ENCODE measurements at regions not wholly inside any gene's neighbourhood (a gene's known extent, or its start where the extent isn't known, plus 50 kb on each side); places are given as distances from the start of the nearest gene placed in this dataset.
"Not testable (repeated sequence)": the region's sequence is repeated elsewhere in the genome, so short reads cannot be mapped to it uniquely, and the experiment has no call there.

DNA sequence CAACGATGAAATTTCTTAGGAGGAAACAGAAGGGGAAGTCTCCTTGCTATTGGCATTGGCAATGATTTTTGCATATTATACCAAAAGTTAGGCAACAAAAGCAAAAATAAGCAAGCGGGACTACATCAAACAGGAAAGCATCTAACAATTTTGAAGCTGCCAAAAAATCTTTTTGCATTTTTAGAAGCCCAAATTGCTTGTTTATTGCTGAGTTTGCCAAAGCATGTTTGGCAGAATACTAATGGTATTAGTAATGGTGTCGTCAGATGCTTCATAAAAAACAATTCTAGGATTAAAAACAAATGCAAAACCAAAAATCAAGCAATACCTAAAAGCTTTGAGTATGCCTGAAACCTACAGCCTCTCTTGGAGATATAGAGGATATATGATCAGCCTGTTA, 80.0 kb downstream of the GALR1 start:
- ChIA-PET POLR2A (no interaction called here), CTCF (no interaction called here)

DNA sequence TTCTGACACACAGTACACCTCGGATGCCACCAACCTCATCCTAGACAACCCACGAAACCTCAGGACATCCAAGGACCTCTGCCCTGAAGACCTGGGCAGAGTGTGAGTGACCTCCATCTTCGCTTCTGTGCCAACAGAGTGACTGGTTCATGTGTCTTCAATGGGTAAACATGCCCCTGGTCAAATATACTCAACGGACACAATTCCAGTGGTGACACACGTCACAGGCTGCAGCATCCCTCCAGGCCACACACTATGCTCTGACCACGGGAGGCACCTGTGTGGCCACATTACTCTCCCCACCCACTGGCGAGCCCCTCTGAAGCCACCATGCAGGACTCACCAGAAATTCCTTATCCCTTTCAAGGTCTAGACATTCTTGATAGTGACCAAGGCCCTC, 85.2 kb downstream of the GALR1 start:
- ChIA-PET CTCF (no interaction called here), POLR2A (no interaction called here)

DNA sequence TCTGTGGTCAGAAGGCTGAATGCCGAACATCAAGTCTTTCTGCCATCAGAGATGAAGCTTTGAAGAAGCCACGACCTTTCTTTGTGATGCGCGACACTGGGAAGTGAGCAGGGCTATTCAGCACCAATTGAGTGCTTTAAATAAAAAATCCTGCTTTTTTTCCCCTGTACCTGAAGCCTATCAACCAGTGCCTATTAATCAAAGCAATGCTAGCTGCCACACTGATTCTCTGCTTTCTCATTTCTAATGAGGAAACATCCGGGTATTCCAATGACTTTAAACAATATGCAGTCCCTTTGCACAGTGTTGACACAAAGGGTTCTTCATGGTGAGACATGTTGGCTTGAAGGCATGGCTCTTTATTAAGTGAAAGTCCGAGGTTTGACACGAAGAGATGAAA, 88.0 kb downstream of the GALR1 start:
- ChIA-PET POLR2A (no interaction called here), CTCF (no interaction called here)

DNA sequence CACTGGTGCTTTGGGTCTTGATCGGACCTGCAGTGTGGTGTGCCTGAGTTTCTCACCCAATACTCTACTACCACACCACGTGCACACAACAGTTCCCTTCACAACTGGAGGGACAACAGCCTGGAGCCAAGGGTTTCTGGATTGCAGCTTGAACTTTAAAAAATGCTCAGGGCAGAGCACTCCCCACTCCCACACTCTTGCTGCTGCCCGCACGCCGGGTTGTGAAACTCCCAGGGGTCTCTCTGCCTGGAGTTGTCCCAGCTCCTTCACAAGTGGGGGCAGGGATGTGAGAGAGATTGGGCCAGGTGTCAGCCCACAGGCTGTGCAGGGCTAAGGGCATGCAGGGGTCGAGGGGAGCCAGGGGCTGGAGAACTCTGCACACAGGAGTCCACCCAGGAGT, 89.4 kb downstream of the GALR1 start:
- POLR2A ChIA-PET: no interaction called here
- CTCF ChIA-PET: no interaction called here

DNA sequence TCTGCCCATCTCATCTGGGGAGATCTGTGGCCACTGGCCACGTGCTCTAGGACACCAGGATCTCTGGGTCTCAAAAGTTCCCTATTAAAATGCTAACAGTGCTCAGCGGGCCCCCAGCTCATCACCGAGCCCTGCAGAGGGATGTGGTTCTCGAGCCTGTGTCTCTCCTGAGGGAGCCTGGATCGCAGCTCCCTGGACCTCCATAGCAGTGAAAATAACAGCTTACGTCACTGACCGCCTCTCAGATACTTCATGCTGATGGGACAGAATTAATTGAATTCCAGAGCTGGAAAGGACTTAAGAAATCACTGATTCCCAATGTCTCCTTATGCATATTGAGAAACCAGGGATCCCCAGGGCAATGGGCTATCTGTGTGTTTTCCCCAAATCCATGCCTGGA, 90.0 kb downstream of the GALR1 start:
- CTCF ChIA-PET: no interaction called here
- POLR2A ChIA-PET: no interaction called here

DNA sequence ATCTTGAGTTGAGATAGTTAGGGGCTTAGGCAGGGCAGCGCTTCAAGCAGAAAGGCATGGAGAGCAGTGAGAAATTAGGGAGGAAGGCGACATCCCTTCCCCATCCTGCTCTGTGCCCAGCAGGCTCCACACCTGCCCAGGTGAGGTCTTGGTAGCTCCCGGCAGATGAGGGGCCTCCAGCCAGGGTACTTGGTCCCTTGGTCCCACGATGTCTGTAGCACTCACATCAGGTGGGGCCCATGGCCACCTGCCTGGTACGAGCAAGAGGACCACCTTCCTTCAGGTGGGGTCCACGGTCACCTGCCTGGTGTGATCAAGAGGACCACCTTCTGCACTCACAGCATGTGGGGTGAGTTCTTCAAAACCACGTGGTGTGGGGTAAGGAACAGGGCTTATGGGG, 91.2 kb downstream of the GALR1 start:
- CTCF ChIA-PET: no interaction called here
- POLR2A ChIA-PET: no interaction called here

DNA sequence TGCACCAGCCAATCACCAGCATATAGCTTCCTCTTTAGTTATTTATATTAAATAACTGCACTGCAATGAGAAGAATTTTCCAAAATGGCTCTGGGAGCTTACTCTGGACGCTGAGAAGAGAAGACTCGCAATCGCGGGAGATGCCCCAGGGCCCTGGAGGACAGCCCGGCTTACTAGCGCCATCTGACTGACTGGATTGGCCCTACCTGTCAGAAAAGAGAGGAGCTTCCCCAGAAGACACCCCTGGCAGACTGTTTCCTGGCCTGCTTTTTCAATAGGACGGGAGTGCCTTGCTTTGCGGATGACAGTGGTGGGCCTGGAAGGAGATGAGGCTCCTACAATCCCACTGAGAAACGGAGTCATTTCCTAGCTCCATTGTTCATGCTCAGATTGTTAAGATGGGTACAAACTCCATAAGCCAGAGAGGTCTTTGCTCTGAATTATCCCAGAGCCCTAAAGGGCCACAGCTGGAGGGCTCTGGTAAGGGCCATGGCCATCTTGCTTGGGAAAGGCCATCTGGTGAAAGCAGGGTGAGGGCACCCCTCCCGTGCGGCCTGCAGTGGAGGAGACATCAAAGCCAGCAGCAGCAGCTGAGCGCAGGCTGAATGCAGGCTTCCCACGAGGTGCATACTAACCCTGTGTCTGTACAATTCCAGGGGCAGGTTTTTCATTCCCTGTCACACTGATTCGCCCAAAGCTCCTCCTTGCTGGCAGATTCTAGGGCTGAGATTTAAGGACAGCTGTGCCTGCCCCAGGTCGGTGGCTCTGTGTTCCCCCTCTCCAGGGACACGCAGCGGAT, 92.1 kb downstream of the GALR1 start:
- CTCF ChIA-PET: no interaction called here
- POLR2A ChIA-PET: no interaction called here

DNA sequence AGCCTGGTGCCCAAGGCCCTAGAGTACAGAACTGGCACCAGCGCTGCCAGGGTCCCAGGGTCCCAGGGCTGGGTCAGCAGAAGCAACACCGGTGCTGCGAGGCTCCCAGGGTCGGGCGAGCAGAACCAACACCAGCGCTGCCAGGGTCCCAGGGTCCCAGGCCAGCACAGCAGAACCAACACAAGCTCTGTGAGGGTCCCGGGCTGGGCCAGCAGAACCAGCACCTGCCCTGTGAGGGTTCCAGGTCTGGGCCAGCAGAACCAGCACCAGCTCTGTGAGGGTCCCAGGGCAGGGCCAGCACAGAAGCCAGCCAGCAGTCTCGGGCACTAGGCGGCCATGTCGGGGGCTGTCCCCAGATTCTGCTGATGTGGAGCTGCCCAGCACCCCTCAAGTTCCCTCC, 93.1 kb downstream of the GALR1 start:
- CTCF ChIA-PET: no interaction called here
- POLR2A ChIA-PET: no interaction called here

DNA sequence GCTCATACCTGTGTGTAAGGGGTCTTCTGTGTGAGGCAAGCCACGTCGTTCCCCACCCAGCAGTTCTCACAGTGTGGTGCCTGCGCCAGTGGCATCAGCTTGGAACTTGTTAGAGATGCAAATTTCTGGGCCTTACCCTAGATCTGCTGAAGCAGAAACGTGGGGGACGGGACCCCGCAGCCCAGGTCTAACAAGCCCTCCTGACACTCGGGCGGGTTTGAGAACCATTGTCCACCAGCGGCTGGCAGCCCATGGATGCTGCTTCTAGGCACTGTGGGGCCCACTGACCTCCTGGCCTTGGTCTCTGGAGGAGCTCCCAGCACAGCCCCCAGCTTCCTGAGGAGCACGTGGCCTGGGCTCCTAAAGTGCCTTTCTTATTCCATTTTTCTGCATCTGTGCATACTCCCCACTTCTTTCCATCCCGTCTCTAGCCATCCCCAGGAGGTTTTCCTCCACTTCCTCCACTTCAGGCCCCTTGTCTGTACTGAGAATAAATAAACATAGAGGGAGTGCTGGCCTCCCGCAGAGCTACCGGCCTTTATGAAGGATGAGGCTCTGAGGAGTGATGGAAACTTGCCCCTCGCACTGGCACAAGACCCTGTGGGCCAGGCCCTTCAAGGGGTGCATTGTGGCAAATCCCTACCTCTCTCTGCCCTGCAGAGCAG, 94.3 kb downstream of the GALR1 start:
- ChIA-PET CTCF (no interaction called here), POLR2A (no interaction called here)

DNA sequence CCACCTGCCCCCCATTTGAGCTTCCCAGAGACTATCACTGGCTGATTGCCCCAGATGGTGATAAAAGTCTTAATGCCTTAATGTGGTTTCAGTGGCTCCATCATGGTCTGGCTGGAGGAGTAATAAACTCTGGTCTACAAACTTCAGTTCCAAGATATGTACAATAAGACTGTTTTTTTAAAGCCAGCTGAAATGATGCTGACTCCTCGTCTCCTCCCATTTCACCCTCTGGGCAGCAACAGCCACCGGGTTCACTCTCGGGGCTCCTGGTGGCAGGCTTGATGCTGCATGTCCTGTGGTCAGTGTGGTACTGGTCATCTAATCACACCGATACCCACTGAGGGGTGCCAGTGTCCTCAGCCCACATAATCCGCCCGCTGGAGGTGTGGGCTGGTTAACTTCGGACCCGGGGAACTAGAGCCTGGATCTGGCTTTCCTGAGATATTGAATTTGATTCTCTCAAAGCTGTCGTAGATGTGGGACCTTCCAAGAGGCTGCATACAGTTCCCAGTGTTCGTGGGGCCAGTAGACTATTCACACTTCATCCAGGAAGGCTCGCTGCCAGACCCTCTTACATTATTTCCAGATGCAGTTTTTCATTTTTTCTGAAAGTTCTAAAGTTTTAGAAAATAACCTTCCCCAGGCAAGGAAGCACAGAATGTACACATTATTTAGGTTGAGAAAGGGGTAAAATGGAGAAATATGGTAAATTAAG, 95.3 kb downstream of the GALR1 start:
- POLR2A ChIA-PET: no interaction called here
- CTCF ChIA-PET: no interaction called here

DNA sequence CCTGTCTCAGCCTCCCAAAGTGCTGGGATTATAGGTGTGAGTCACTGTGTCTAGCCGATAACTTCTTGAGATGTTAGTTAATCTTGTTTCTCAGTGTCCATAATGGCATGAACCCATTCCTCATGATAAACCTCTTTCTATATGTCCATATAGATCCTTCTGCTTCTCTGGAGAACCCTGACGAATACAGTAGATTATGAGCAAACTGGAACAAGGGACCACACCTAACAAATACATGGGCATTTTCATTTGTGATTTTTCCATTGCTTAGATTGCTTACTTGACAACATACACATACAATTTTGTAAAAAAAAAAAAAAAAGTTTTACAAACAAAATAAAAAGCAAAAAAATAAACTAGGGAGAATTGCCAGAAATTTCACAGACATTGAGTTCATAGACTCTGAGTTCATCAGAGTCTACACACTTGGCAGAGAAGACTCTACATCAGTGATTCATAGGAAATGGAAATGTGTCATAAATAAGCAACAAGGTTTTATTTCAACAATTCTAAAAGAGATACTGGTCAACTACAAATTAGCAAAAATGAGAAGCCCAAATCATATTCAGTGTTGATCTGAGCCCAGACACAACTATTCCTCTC, 96.7 kb downstream of the GALR1 start:
- CTCF ChIA-PET: interaction anchor here (1.2 kb wide), 1 partner anchor 200 kb away, joined by 3 read pairs; no protein-coding TSS in a partner anchor

DNA sequence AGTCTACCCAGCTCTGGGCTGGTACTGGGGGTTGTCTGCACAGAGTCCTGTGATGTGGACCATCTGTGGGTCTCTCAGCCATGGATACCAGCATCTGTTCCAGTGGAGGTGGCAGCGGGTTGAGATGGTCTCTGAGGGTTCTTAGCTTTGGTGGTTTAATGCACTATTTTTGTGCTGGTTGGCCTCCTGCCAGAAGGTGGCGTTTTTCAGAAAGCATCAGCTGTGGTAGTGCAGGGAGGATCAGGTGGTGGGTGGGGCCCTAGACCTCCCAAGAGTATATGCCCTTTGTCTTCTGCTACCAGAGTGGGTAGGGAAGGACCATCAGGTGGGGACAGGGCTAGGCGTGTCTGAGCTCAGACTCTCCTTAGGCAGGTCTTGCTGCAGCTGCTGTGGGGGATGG, 103.7 kb downstream of the GALR1 start:
- CTCF ChIA-PET, POLR2A ChIA-PET: not testable (repeated sequence)

More for the DNA sequence above, 96.7 kb downstream of the GALR1 start:
- POLR2A ChIA-PET: no interaction called here

DNA sequence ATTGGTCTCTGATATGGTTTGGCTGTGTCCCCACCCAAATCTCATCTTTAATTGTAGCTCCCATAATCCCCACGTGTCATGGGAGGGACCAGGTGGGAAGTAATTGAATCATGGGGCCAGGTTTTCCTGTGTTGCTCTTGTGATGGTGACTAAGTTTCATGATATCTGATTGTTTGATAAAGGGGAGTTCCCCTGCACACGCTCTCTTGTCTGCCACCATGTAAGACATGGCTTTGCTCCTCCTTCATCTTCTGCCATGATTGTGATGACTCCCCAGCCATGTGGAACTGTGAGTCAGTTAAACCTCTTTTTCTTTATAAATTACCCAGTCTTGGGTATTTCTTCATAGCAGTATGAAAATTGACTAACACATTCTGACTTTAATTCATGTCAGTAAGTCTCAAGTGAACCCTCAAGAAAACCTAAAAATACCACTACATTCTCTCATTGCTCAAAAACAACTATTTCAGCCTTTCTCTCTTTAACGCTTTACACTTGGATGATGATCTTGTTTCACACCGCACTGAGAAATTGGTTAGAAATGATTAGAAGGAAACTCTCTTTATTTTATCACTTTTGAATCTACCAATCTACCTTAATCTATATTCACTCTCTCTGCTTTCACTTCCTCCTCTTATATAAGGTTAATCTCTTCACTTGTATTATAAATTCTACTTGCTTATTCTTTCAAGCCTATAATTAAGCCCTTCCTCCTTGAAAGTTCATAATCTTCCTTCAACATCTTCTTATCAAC, 110.1 kb downstream of the GALR1 start:
- CTCF ChIA-PET: no interaction called here
- POLR2A ChIA-PET: no interaction called here

DNA sequence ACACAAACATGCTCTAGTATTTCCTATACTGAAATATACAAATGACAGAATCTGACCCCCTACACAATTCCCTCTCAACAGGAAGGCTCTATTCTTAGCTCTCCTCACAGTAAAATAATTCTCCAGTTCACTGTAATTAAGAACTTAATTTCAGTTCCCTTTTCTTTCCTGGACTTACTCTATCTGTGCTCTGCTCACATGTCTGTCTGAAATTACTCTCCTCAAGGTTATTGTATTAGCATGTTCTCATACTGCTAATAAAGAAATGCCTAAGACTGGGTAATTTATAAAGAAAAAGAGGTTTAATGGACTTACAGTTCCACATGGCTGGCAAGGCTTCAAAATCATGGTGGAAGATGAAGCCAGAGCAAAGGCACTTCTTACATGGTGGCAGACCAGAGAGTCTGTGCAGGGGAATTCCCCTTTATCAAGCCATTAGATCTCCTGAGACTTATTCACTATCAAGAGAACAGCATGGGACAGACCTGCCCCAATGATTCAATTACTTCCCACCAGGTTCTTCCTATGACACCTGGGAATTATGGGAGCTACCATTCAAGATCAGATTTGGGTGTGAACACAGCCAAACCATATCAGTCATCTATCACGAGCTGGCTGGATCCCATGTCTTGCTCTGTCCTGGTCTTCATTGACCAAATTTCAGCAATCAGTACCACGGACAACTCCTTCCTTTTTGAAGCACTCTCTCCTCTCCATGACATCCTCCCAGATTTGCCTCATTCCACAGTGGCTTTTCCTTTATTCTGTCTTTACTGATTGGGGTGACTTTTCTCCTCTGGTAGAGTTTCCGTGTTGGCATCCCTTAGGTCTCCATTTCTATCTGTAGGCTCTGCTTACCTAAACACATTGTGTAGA, 110.9 kb downstream of the GALR1 start:
- POLR2A ChIA-PET: no interaction called here
- CTCF ChIA-PET: no interaction called here

DNA sequence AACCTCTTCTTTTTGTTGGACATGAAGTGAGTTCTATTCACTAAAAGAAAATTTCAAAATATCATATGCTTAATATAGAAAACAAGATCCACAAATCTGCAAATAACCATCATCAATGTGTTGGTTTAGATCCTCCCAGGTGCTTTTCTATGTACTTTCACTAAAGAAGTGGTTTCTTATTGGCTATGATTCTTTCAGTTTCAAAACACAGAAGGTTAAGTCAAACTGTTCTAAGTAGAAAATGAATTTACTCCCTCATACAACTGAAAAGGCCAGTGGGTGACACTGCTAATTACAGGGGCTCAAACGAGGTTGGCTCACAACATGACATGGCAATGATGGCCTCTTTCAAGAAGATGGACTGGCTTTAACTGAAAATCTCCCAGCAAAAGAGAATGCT, 111.7 kb downstream of the GALR1 start:
- POLR2A ChIA-PET: no interaction called here
- CTCF ChIA-PET: no interaction called here

DNA sequence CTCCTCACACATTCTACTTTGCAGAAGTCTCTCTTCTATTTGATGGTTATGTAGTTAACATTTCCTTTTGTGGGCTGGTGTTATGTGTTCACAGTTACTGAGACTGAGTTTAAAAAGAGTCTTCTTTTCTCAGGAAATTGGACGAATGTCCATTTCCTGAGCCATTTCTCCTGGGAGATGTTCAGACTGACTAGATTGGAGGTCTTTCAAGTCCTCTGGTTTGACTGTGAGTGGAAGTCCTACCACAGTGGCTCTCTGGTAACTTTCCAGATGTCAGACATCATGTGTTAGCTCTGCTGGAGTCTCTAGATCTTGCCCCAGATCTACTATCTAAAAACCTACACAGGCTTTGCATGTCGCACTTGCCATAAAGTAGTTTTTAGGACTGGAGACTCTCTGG, 116.0 kb downstream of the GALR1 start:
- POLR2A ChIA-PET: no interaction called here
- CTCF ChIA-PET: no interaction called here

DNA sequence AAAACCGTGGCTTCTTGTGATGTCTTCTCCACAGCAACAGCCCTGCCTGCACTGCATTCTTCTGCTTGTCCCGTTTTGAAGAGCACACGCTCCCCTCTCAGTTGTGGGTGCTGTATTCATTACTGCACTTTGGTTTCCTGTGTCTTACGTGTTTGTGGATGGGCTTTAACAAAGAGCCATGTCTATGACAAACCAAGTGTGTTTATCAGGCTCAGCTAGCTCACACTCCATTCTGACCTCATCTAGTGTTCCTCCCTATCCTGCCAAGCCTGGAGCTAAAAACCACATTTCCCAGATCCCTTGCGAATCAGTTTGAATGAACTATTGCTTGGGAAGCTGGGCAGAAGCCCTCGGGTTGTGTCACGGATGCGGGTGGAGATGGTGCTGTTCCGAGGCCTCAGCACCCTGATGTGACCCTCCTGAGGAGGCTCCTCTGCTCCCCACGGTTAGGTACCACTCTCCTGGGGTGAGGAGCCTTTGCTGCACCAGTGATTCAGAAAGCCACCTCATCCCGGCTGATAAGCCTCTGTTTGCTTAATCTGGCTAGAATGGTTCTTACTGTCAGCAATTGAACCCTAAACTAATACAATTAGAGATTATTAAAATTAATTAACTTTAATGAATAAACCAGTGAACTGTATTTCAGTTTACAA, 116.5 kb downstream of the GALR1 start:
- ChIA-PET POLR2A (no interaction called here), CTCF (no interaction called here)

DNA sequence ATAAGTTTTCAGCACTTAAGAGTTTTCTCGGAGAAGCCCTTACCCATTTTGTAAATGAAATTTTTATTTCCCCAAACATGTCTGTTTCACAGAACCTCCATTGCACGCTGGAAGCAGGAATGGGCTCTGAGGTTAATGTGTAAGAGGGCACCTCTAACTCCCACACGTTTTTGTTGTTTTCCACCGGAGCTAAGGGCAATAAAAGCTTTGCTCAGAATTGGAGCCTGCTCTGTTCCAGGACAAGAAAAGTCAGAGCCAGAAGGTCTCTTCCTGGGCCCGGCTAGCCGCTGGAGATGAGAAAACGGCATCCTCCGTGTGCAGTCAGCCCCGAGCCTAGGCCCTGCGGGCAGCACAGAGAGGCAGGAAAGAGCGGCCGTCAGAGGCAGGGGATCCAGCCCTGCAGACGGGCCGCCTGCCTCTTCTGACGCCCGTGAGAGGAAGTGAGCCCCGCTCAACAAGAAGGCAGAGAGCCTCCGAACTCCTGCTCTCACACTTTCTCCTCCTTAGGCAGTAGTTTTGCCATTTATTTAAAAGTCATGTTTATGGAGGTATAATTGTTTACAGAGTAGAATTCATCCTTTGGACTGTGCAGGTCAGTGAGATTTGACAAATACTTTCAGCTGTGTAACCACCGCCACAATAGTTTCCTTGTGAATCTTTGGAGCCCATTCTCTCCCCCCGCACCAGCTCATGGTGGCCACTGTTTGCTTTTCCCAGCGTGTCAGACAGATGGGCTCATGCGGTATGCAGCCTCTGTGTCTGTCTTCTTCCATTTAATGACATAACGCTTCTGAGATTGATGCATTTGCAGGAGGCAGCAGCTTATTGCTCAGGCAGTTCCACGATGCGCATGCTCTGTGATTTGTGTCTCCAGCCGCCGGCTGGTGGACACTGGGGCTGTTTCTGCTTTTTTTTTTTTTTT, 117.3 kb downstream of the GALR1 start:
- ChIA-PET POLR2A (no interaction called here), CTCF (no interaction called here)
